G401.6 (cell line): ENCODE measurements at regions not wholly inside any gene's neighbourhood (a gene's known extent, or its start where the extent isn't known, plus 50 kb on each side); places are given as distances from the start of the nearest gene placed in this dataset.
"Not testable (repeated sequence)": the region's sequence is repeated elsewhere in the genome, so short reads cannot be mapped to it uniquely, and the experiment has no call there.

Source experiments
- FAIRE-seq: peaks from 2 replicates; lab custom pipeline; 2012; peaks lifted over from hg19 to GRCh38; lab: Jason Lieb, UNC

- no peak for FAIRE-seq
Observed at GRCh38 chr2:207409517-207409916, 120.2 kb upstream of the CREB1 start.

- no peak for FAIRE-seq
Observed at GRCh38 chr2:207412787-207413310, 116.9 kb upstream of the CREB1 start.

GRCh38 chr2:207413376-207413907, 116.3 kb upstream of the CREB1 start:
- no peak for FAIRE-seq

- no peak for FAIRE-seq
Observed at GRCh38 chr2:207416111-207416510, 113.7 kb upstream of the CREB1 start.

GRCh38 chr2:207416900-207417299, 112.9 kb upstream of the CREB1 start:
- FAIRE-seq: no peak

- FAIRE-seq: no peak
Observed at GRCh38 chr2:207417301-207417718, 112.5 kb upstream of the CREB1 start.

- no peak for FAIRE-seq
Observed at GRCh38 chr2:207418419-207418818, 111.3 kb upstream of the CREB1 start.

- no peak for FAIRE-seq
Observed at GRCh38 chr2:207419331-207419730, 110.4 kb upstream of the CREB1 start.

GRCh38 chr2:207421671-207422070, 108.1 kb upstream of the CREB1 start:
- no peak for FAIRE-seq

GRCh38 chr2:207422380-207422779, 107.4 kb upstream of the CREB1 start:
- no peak for FAIRE-seq

GRCh38 chr2:207423886-207424285, 105.9 kb upstream of the CREB1 start:
- FAIRE-seq: no peak

- peak; percentile 6 for FAIRE-seq
Observed at GRCh38 chr2:207427986-207428385, 101.8 kb upstream of the CREB1 start.

- FAIRE-seq: no peak
Observed at GRCh38 chr2:207428573-207428972, 101.2 kb upstream of the CREB1 start.

GRCh38 chr2:207432453-207432852, 97.3 kb upstream of the CREB1 start:
- FAIRE-seq: no peak

- no peak for FAIRE-seq
Observed at GRCh38 chr2:207434306-207434705, 95.5 kb upstream of the CREB1 start.

- no peak for FAIRE-seq
Observed at GRCh38 chr2:207434899-207435465, 94.8 kb upstream of the CREB1 start.

- no peak for FAIRE-seq
Observed at GRCh38 chr2:207437136-207437523, 92.6 kb upstream of the CREB1 start.

- FAIRE-seq: no peak
Observed at GRCh38 chr2:207437524-207438143, 92.1 kb upstream of the CREB1 start.

- no peak for FAIRE-seq
Observed at GRCh38 chr2:207438414-207439126, 91.2 kb upstream of the CREB1 start.

- FAIRE-seq: not testable (repeated sequence)
Observed at GRCh38 chr2:207439881-207440280, 89.9 kb upstream of the CREB1 start.

GRCh38 chr2:207444756-207445155, 85.0 kb upstream of the CREB1 start:
- no peak for FAIRE-seq

GRCh38 chr2:207446653-207447052, 83.1 kb upstream of the CREB1 start:
- FAIRE-seq: no peak

- FAIRE-seq: no peak
Observed at GRCh38 chr2:207448006-207448405, 81.8 kb upstream of the CREB1 start.
